Peyer's patch (tissue), 4 donors: ENCODE measurements at regions not wholly inside any gene's neighbourhood (a gene's known extent, or its start where the extent isn't known, plus 50 kb on each side); places are given as distances from the start of the nearest gene placed in this dataset.
"Not testable (repeated sequence)": the region's sequence is repeated elsewhere in the genome, so short reads cannot be mapped to it uniquely, and the experiment has no call there.

Source experiments
- DNase-seq, 3 donors: peaks; one replicate each; pipeline ENCODE4 v3.0.0-alpha.2; 2017 to 2019
- H3K27ac ChIP-seq, 4 donors: fragments of 200-600 bp; sonication (generic); one replicate each; pipeline ENCODE4 v1.5.1; 2016 to 2019
- H3K27me3 ChIP-seq, 2 donors: fragments of 200-600 bp; sonication (generic); one replicate each; pipeline ENCODE4 v1.5.1; 2019
- H3K36me3 ChIP-seq, 3 donors: fragments of 200-600 bp; sonication (generic); one replicate each; pipeline ENCODE4 v1.5.1; 2016 to 2019
- H3K4me1 ChIP-seq, 4 donors: fragments of 200-600 bp; sonication (generic); one replicate each; pipeline ENCODE4 v1.5.1; 2016 to 2019
- H3K4me3 ChIP-seq, 4 donors: fragments of 200-600 bp; sonication (generic); 1 replicate in 3 of 4; 2 replicates in 1 of 4; pipeline ENCODE4 v1.5.1; 2016 to 2019; ENCODE audit warnings: mild to moderate bottlenecking in 1 of 4
- H3K9me3 ChIP-seq, 4 donors: fragments of 200-600 bp; sonication (generic); one replicate each; pipeline ENCODE4 v1.5.1; 2016 to 2019; ENCODE audit warnings: mild to moderate bottlenecking in 1 of 4
- POLR2A ChIP-seq, 2 donors: fragments of 450-650 bp; IDR thresholded peaks; one replicate each; pipeline ENCODE4 v1.5.1; 2017; ENCODE audit warnings: antibody characterized with exemption in 2 of 2, mild to moderate bottlenecking in 2 of 2, moderate library complexity in 2 of 2
- TF ChIP-seq, protein P1 (sequence below), 6 experiments: fragments of 450-650 bp in 4 of 6; fragments of 200-600 bp in 2 of 6; sonication (generic) in 1 of 6; IDR thresholded peaks; one replicate each; pipeline ENCODE4 v1.5.1; 2017 to 2019; ENCODE audit warnings: antibody characterized with exemption in 6 of 6, mild to moderate bottlenecking in 3 of 6, moderate library complexity in 1 of 6

DNA sequence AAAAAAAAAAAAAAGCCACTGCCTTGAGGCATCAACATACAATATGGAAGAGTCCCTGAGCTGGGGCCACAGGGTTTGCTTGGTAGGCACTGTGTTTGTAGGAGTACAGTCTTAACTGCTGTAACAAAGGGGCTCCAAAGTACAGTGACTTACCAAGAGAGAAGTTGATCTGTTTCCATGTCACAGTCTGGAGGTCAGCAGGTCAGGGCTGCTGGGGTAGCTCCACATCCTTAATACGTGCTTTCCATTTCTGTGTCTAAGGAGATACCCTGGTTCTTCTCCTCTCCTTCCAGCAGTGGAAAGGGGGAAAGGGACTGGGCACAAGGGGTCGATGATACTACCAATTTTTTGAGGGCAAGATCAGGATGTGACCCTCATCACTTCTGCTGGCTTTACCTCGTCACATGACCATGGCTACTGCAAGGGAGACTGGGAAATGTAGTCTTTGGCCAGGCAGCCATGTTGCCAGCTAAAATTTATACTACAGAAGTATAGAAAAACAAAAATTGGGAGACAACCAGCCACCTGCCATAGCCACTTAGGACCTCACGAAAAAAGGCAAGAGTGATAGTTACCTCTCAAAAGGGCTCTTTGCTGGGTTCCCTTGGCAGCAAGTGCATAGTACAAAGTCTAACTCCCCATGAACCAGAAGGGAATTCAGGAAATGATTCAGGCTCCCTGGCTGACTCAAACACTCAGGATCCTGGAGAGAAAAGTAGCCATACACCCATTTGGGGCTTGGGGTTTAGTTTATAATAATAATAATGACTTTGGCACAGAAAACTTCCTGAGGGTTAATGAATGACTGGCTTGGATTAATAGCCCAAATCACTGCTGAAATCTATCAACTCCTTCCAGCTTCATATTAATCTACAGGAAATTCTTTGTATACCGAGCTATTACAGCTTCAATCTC lies 52.7 kb upstream of the ATP5PO start:
- Histone ChIP-seq H3K9me3 (no peaks in the 10 kb centered on the region), H3K4me3 (no peak overlapping the region), H3K4me1 (peaks cover 0 to 41% (median 0%) of the 10 kb centered on the region in 4 donors), H3K27ac (peak overlapping the region in 3 of 4 donors; percentile 19 to 74 (median 62)), H3K36me3 (no peaks in the 10 kb centered on the region), H3K27me3 (no peaks in the 10 kb centered on the region)
- DNase-seq, result peak in 1 of 3 donors; percentile 74
- TF ChIP-seq, protein P1, sequence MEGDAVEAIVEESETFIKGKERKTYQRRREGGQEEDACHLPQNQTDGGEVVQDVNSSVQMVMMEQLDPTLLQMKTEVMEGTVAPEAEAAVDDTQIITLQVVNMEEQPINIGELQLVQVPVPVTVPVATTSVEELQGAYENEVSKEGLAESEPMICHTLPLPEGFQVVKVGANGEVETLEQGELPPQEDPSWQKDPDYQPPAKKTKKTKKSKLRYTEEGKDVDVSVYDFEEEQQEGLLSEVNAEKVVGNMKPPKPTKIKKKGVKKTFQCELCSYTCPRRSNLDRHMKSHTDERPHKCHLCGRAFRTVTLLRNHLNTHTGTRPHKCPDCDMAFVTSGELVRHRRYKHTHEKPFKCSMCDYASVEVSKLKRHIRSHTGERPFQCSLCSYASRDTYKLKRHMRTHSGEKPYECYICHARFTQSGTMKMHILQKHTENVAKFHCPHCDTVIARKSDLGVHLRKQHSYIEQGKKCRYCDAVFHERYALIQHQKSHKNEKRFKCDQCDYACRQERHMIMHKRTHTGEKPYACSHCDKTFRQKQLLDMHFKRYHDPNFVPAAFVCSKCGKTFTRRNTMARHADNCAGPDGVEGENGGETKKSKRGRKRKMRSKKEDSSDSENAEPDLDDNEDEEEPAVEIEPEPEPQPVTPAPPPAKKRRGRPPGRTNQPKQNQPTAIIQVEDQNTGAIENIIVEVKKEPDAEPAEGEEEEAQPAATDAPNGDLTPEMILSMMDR (IDR thresholded peaks at IDR 0.05), result peak in 1 of 6 experiments; percentile 3
- TF ChIP-seq POLR2A (IDR thresholded peaks at IDR 0.05), result no peak

DNA sequence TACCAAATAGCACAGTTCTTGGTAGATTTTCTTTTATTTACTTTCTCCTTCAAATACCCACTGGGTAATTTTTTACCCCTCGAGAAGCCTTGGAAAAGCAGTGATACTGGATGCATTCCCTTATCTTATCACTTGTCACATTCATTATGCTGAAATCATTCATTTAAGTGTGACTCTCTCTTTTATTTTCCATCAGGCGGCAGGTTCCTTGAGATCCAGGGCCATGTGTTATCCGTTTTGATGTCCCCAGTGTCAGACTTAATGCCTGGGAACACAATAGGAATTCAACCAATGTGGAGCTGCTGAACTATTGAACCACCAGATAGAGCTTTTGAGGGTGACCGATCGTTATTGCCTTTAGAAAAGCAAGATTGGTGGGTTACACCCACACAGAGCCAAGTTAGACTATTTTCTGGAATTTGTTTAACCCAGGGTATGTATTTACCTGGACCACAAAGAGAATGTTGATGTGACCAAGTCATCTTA lies 51.5 kb upstream of the ATP5PO start:
- TF ChIP-seq POLR2A (IDR thresholded peaks at IDR 0.05), result no peak
- TF ChIP-seq, protein P1 (IDR thresholded peaks at IDR 0.05), result no peak
- DNase-seq, result no peak
- H3K27ac ChIP-seq, result no peak overlapping the region
- no peaks in the 10 kb centered on the region for H3K9me3 ChIP-seq
- no peaks in the 10 kb centered on the region for H3K36me3 ChIP-seq
- peaks cover 0 to 37% (median 0%) of the 10 kb centered on the region in 4 donors for H3K4me1 ChIP-seq
- H3K27me3 ChIP-seq, result no peaks in the 10 kb centered on the region
- H3K4me3 ChIP-seq, result no peak overlapping the region

DNA sequence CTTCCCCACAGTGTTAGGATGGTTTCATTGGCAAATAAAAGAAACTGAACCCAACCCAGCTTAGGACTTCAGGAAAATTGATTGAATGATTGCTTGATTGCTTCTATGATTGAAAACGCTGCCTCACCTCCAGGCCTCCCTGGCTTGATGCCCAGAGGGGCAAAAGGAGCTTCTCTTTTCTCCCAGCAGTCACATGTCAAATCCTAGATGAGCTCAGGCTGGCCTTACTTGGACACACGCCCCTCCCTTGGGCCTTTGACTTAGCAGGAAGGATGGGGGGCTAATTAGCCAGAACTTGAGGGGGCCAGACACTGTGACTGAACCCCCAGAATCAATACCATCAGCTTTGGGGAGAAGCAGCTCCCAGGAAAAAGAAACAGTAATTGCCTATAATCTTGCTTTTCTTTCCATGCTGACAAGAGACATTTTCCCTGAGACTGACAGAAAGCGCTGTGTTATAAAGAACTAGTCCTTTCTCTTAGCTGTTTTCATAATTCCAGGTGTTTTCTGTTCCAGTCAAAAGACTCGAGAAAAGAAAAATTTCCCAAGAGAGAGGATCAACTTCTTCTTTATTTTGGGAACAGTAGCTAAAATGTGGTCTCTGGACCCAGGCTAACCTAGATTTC lies 50.8 kb upstream of the ATP5PO start:
- Histone ChIP-seq H3K27ac (no peak overlapping the region), H3K4me3 (no peak overlapping the region), H3K27me3 (no peaks in the 10 kb centered on the region), H3K4me1 (peaks cover 0 to 31% (median 0%) of the 10 kb centered on the region in 4 donors), H3K9me3 (no peaks in the 10 kb centered on the region), H3K36me3 (no peaks in the 10 kb centered on the region)
- DNase-seq, result no peak
- no peak for TF ChIP-seq POLR2A (IDR thresholded peaks at IDR 0.05)
- TF ChIP-seq, protein P1 (IDR thresholded peaks at IDR 0.05), result no peak

DNA sequence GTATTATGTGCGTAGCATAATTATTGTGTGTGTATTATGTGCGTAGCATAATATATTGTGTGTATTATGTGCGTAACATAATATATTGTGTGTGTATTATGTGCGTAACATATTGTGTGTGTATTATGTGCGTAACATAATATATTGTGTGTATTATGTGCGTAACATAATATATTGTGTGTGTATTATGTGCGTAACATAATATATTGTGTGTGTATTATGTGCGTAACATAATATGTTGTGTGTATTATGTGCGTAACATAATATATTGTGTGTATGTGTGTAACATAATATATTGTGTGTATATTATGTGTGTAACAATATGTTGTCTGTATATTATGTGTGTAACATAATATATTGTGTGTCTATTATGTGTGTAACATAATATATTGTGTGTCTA lies 50.1 kb upstream of the ATP5PO start:
- not testable (repeated sequence) for H3K27me3 ChIP-seq, H3K4me3 ChIP-seq, H3K9me3 ChIP-seq, DNase-seq, H3K27ac ChIP-seq, H3K36me3 ChIP-seq
- peaks cover 0 to 25% (median 0%) of the 10 kb centered on the region in 4 donors for H3K4me1 ChIP-seq
